Activated naive CD8-positive, alpha-beta T cell treated with anti-CD3 and anti-CD28 coated beads, Interleukin-2, amount 50 U/mL, for 24 hours (primary cell): ENCODE measurements at regions not wholly inside any gene's neighbourhood (a gene's known extent, or its start where the extent isn't known, plus 50 kb on each side); places are given as distances from the start of the nearest gene placed in this dataset.

ENCODE experiments used
- ATAC-seq: fragments of 150-1000 bp; cut with Tn5 transposase; one replicate; pipeline ENCODE4 v1.10.0; 2021
- DNase-seq: peaks from one replicate; pipeline ENCODE4 v3.0.0; 2021
- H3K27ac Mint-ChIP-seq: one replicate; pipeline ENCODE4 v1.8.0; 2021; ENCODE audit warnings: mild to moderate bottlenecking, mixed read lengths
- H3K27me3 Mint-ChIP-seq: one replicate; pipeline ENCODE4 v1.8.0; 2021; ENCODE audit warnings: mixed read lengths
- H3K36me3 Mint-ChIP-seq: one replicate; pipeline ENCODE4 v1.8.0; 2021; ENCODE audit warnings: low read depth, mixed read lengths
- H3K4me1 Mint-ChIP-seq: one replicate; pipeline ENCODE4 v1.8.0; 2021; ENCODE audit warnings: mixed read lengths
- H3K4me3 Mint-ChIP-seq: one replicate; pipeline ENCODE4 v1.8.0; 2021; ENCODE audit warnings: mild to moderate bottlenecking, moderate library complexity, mixed read lengths
- H3K9me3 Mint-ChIP-seq: one replicate; pipeline ENCODE4 v1.8.0; 2021; ENCODE audit warnings: mixed read lengths

- Mint-ChIP-seq H3K27ac (no peak overlapping the region), H3K4me3 (no peak overlapping the region), H3K36me3 (no peaks in the 10 kb centered on the region), H3K27me3 (no peaks in the 10 kb centered on the region), H3K9me3 (no peaks in the 10 kb centered on the region), H3K4me1 (no peaks in the 10 kb centered on the region)
- ATAC-seq (no peak), DNase-seq (no peak)
Observed at GRCh38 chr12:24496755-24497154, 452.1 kb downstream of the BCAT1 start.

- DNase-seq, result no peak
- no peaks in the 10 kb centered on the region for H3K9me3 Mint-ChIP-seq
- H3K27ac Mint-ChIP-seq, result no peak overlapping the region
- no peaks in the 10 kb centered on the region for H3K4me1 Mint-ChIP-seq
- H3K36me3 Mint-ChIP-seq, result no peaks in the 10 kb centered on the region
- H3K27me3 Mint-ChIP-seq, result no peaks in the 10 kb centered on the region
- no peak overlapping the region for H3K4me3 Mint-ChIP-seq
- ATAC-seq, result no peak
Observed at GRCh38 chr12:24494401-24494800, 454.5 kb downstream of the BCAT1 start.

- ATAC-seq, result no peak
Observed at GRCh38 chr12:24491968-24492367, 456.9 kb downstream of the BCAT1 start.

GRCh38 chr12:24489939-24490338 lies 459.0 kb downstream of the BCAT1 start:
- Mint-ChIP-seq H3K4me3 (no peak overlapping the region), H3K27ac (no peak overlapping the region), H3K4me1 (no peaks in the 10 kb centered on the region), H3K36me3 (no peaks in the 10 kb centered on the region), H3K27me3 (no peaks in the 10 kb centered on the region), H3K9me3 (no peaks in the 10 kb centered on the region)
- ATAC-seq, result no peak
- no peak for DNase-seq

More at GRCh38 chr12:24491968-24492367, 456.9 kb downstream of the BCAT1 start:
- H3K4me3 Mint-ChIP-seq, result no peak overlapping the region
- no peaks in the 10 kb centered on the region for H3K4me1 Mint-ChIP-seq
- H3K27ac Mint-ChIP-seq, result no peak overlapping the region
- no peaks in the 10 kb centered on the region for H3K36me3 Mint-ChIP-seq
- no peak for DNase-seq
- no peaks in the 10 kb centered on the region for H3K9me3 Mint-ChIP-seq
- no peaks in the 10 kb centered on the region for H3K27me3 Mint-ChIP-seq

GRCh38 chr12:24488906-24489619 lies 459.8 kb downstream of the BCAT1 start:
- Mint-ChIP-seq H3K4me1 (no peaks in the 10 kb centered on the region), H3K27me3 (no peaks in the 10 kb centered on the region), H3K9me3 (no peaks in the 10 kb centered on the region), H3K4me3 (no peak overlapping the region), H3K36me3 (no peaks in the 10 kb centered on the region), H3K27ac (no peak overlapping the region)
- ATAC-seq (no peak), DNase-seq (no peak)

GRCh38 chr12:24488091-24488596 lies 460.8 kb downstream of the BCAT1 start:
- Mint-ChIP-seq H3K36me3 (no peaks in the 10 kb centered on the region), H3K27ac (no peak overlapping the region), H3K9me3 (no peaks in the 10 kb centered on the region), H3K27me3 (no peaks in the 10 kb centered on the region), H3K4me3 (no peak overlapping the region), H3K4me1 (no peaks in the 10 kb centered on the region)
- no peak for ATAC-seq
- DNase-seq, result no peak

GRCh38 chr12:24487606-24488005 lies 461.3 kb downstream of the BCAT1 start:
- H3K27me3 Mint-ChIP-seq, result no peaks in the 10 kb centered on the region
- no peak overlapping the region for H3K27ac Mint-ChIP-seq
- no peaks in the 10 kb centered on the region for H3K9me3 Mint-ChIP-seq
- H3K4me1 Mint-ChIP-seq, result no peaks in the 10 kb centered on the region
- H3K36me3 Mint-ChIP-seq, result no peaks in the 10 kb centered on the region
- H3K4me3 Mint-ChIP-seq, result no peak overlapping the region
- no peak for ATAC-seq
- DNase-seq, result no peak

GRCh38 chr12:24483732-24484131 lies 465.2 kb downstream of the BCAT1 start:
- no peaks in the 10 kb centered on the region for H3K9me3 Mint-ChIP-seq
- no peaks in the 10 kb centered on the region for H3K27me3 Mint-ChIP-seq
- ATAC-seq, result no peak
- no peaks in the 10 kb centered on the region for H3K36me3 Mint-ChIP-seq
- no peak overlapping the region for H3K27ac Mint-ChIP-seq
- no peak for DNase-seq
- H3K4me3 Mint-ChIP-seq, result no peak overlapping the region
- H3K4me1 Mint-ChIP-seq, result no peaks in the 10 kb centered on the region

GRCh38 chr12:24482882-24483604 lies 465.9 kb downstream of the BCAT1 start:
- Mint-ChIP-seq H3K4me1 (no peaks in the 10 kb centered on the region), H3K36me3 (no peaks in the 10 kb centered on the region), H3K27ac (no peak overlapping the region), H3K27me3 (no peaks in the 10 kb centered on the region), H3K9me3 (no peaks in the 10 kb centered on the region), H3K4me3 (no peak overlapping the region)
- no peak for ATAC-seq
- no peak for DNase-seq

GRCh38 chr12:24482044-24482443 lies 466.9 kb downstream of the BCAT1 start:
- Mint-ChIP-seq H3K9me3 (no peaks in the 10 kb centered on the region), H3K36me3 (no peaks in the 10 kb centered on the region), H3K4me1 (no peaks in the 10 kb centered on the region), H3K27ac (no peak overlapping the region), H3K27me3 (no peaks in the 10 kb centered on the region), H3K4me3 (no peak overlapping the region)
- ATAC-seq (no peak), DNase-seq (no peak)

- Mint-ChIP-seq H3K4me3 (no peak overlapping the region), H3K4me1 (no peaks in the 10 kb centered on the region), H3K27me3 (no peaks in the 10 kb centered on the region), H3K27ac (no peak overlapping the region), H3K36me3 (no peaks in the 10 kb centered on the region), H3K9me3 (no peaks in the 10 kb centered on the region)
- ATAC-seq (no peak), DNase-seq (no peak)
Observed at GRCh38 chr12:24480766-24481449, 468.0 kb downstream of the BCAT1 start.

GRCh38 chr12:24479131-24479530 lies 469.8 kb downstream of the BCAT1 start:
- no peak overlapping the region for H3K27ac Mint-ChIP-seq
- H3K36me3 Mint-ChIP-seq, result no peaks in the 10 kb centered on the region
- no peaks in the 10 kb centered on the region for H3K9me3 Mint-ChIP-seq
- H3K27me3 Mint-ChIP-seq, result no peaks in the 10 kb centered on the region
- ATAC-seq, result no peak
- DNase-seq, result no peak
- no peaks in the 10 kb centered on the region for H3K4me1 Mint-ChIP-seq
- no peak overlapping the region for H3K4me3 Mint-ChIP-seq

GRCh38 chr12:24478254-24478653 lies 470.6 kb downstream of the BCAT1 start:
- H3K4me3 Mint-ChIP-seq, result no peak overlapping the region
- no peaks in the 10 kb centered on the region for H3K36me3 Mint-ChIP-seq

GRCh38 chr12:24476310-24476709 lies 472.6 kb downstream of the BCAT1 start:
- DNase-seq, result no peak
- Mint-ChIP-seq H3K27me3 (no peaks in the 10 kb centered on the region), H3K9me3 (no peaks in the 10 kb centered on the region), H3K36me3 (no peaks in the 10 kb centered on the region), H3K27ac (no peak overlapping the region), H3K4me3 (no peak overlapping the region), H3K4me1 (no peaks in the 10 kb centered on the region)
- no peak for ATAC-seq

More at GRCh38 chr12:24478254-24478653, 470.6 kb downstream of the BCAT1 start:
- ATAC-seq, result no peak
- Mint-ChIP-seq H3K4me1 (no peaks in the 10 kb centered on the region), H3K27ac (no peak overlapping the region), H3K27me3 (no peaks in the 10 kb centered on the region), H3K9me3 (no peaks in the 10 kb centered on the region)
- DNase-seq, result no peak

- no peaks in the 10 kb centered on the region for H3K9me3 Mint-ChIP-seq
- H3K27me3 Mint-ChIP-seq, result no peaks in the 10 kb centered on the region
- no peak overlapping the region for H3K27ac Mint-ChIP-seq
- H3K4me1 Mint-ChIP-seq, result no peaks in the 10 kb centered on the region
- no peak for ATAC-seq
- DNase-seq, result no peak
- no peaks in the 10 kb centered on the region for H3K36me3 Mint-ChIP-seq
- no peak overlapping the region for H3K4me3 Mint-ChIP-seq
Observed at GRCh38 chr12:24475337-24475736, 473.6 kb downstream of the BCAT1 start.
